GM19397 (cell line): ENCODE measurements at regions not wholly inside any gene's neighbourhood (a gene's known extent, or its start where the extent isn't known, plus 50 kb on each side); places are given as distances from the start of the nearest gene placed in this dataset.

Source experiments
- ATAC-seq: cut with Tn5 transposase; IDR thresholded peaks from one replicate; pipeline ENCODE4 v1.9.1; 2021; ENCODE audit warnings: mild to moderate bottlenecking, moderate library complexity; ENCODE audit not compliant: unreplicated experiment

DNA sequence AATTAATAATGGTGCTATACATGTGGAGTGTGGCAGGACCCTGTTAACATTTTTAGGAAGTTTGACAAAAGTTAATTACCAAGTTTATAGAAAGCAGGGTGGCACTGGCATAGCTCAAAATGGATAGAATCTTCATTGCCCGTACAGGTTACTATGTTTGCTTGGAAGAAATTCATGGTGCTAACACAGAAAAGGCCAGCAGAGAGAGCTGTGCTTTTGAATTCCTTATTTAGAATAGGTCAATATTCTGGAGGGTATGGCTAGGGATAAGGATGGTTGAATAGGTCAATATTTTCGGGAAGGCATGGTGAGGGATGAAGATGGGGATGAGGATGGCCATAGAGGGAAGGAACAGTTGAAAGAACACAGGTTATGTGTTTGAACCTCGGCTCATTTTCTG is 345.1 kb downstream of the LMO4 start:
- ATAC-seq, result no peak

DNA sequence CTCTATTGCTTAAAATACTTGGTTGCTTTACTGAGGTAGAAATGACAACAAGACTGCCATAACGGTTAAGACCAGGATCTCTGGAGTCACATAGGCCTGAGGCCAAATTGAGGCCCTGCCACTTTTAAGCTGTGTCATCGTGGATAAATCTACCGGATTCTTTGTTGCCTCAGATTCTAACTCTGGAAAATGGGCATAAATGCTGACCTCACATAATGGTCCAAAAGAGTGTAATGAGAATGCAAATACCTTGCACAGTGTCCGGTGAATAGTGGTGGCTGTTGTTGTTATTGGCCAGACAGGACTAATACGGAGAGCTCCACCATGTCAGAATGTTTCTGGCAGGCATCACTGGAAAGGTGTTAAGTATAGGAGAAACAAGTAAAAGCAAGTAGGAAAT is 346.1 kb downstream of the LMO4 start:
- ATAC-seq, result no peak

DNA sequence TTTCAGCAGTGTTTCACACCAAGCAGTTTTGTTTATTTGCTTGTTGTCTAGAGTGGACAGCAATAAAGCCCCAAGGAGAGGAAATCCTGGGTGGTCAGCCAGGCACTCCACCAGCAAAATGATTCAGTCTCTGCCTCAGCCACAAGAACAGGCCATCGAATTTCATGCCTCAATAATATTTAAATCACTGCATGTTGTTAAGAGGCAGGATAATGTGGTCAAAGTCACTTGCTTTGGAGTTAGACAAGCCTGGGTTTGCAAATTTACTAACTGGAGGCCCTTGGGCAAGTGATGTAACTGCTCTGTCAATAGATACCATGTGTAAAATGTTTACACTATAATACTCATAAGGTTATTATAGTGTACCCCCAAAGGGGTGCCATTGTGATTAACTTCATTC is 349.6 kb downstream of the LMO4 start:
- ATAC-seq, result no peak

DNA sequence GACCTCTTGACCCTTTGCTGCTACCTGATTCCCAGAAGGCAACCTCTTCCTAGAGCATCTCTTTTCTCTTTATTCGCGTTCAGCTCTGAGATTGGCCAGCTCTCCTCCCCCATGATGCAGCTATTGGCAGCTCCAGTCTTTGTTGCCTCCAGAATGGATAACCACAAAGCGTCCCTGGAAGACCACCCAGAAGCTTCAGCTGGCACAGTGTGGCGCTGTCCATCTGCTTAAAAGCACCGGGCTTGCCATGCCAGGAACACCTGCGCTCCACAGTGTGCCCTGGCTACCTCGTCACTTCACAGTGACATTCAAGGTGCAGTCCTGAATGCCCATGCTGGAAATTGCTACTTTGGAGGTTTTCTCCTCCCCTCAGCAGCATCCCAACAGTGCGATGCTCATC is 353.9 kb downstream of the LMO4 start:
- no peak for ATAC-seq

DNA sequence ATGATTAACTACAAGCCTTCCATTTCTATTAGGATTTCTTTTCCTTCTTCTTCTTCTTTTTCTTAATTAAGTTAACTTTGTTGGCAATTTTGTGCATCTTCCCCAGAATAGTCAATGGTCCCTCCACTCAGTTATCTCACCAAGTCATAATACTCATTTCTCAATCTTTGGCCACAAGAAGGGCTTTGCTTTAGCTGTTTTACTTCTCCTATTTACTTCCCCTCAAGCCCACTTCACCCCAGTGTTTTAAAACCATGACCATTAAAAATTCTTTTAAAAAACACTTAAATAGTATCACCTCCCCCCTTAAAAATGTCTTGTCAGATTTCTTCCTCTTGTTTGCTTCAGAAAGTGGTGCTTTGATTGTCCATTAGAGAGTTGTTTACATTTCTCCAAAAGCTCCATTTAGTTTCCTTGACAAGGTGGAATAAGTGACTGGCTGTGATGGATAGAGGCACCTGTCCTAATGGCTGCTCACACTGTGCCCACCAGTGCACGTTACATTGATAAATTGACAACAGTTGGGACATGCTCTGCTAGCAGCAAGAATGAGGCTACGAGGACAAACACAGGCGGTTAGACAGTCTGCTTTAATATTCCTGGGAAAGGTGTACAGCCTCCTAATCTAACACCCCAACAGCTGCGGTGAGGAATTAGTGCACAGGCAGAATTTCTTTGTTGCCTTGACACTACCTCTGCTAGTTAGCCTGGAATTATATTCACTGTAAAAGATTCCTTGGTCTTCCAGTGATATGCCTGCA is 354.7 kb downstream of the LMO4 start:
- no peak for ATAC-seq

DNA sequence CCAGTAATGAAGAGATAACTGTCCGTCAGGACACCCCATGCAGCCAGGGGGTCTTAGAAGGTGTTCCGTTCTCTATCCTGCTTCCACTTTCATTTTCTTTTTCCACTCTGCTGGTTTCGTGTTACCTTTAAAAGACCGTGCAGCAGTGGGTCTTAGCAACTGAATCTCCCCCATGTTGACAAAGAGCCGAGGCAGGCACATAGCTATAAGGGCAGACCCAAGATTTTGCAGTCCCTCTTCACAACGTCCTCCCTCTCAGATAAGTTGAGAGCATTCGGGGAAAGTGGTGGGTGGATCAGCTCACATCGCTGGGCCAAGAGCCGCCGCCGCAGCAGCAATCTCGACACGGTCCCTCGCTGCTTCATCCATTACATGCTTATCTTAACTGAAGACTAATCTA is 355.5 kb downstream of the LMO4 start:
- no peak for ATAC-seq

DNA sequence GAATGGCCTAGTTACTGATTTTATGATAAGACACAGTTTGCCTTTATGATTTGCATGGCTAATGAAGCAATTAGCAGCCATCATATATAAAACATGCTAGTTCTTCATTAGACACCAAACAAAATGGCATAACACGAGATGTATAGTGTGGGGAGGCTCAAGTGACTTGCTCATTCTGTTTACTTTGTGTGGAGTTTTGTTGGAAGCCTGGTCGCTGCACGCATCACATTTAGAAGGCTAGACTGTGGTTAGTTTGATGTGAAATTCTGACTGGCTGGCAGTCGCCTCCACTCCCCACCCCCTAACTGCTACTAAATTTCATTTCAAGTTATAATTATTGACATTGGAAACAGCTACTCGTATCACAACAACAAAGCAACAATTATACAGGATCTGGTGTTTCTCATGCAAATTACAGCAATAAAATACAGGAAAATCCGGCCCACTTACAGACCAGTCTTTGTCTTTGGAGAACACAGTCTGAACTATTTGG is 356.1 kb downstream of the LMO4 start:
- no peak for ATAC-seq

DNA sequence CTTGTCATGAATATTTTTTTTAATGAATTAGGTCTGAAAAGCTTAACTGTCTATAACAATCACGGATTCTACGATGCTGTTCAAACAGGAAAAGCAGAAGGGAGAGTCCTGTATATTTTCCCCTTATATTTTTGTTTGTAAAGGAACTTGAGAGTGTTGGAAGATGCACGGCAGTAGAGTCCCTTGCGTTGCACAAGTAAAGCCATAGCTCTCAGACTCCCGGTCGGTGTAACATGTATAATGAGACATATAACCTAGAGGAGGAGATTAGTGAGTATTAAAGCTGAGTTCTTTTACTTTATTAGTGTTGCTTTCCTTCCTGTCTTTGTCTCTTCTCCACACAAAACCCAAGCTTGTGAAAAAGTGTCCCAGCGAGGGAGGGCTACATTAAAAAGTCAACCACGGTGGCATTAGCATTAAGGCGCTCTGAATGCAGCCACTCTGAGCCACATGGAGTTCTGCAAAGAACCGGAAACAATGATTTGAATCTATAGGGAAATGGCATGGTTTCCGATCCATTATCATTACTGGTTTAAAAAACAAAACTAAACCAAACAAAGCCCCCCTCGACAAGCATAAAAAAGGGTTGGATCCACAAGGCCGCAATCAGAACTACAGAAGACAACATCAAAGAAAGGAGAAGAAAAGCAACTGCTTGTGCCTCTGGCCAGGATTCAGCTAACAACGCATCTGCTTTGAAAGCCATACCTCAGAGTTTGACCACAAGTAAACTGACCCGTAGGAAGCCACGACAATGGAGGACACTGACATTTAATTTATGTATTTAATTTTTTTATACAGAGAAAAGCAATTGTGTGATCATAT is 356.8 kb downstream of the LMO4 start:
- no peak for ATAC-seq

DNA sequence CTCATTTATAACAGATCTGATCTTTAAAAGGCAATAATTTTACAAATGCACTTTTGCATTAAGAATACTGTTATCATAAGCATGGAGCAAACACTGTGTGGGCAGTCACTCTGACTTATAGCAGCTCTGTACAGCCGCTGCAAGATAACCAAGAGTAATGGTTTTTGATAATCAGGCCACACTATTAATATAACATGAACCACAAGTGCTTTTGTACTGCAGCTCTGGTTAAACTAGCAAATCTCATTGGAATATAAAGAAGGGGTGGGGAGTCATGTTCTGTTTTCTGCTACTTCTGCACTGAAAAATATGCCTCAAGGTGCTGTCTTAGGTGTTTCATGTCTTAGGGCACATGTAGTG is 357.4 kb downstream of the LMO4 start:
- no peak for ATAC-seq

DNA sequence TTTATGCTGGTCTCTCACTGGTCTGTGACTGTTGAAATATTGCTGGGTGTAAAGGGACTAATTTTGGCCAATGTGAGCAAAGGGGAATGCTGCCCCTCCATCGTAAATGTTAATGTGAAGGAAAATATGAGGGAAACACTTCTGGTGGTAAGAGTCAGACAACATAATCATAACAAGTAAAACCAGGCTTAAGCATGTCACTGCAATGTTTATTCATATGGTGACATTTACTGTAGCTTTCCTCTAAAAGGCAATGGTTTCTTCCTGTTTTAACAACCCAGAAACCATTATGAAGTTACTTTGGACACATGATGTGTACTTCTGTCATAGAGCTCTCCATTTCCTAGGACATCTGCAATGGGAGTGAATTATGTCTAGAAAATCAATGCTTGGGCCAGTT is 358.0 kb downstream of the LMO4 start:
- ATAC-seq, result no peak

DNA sequence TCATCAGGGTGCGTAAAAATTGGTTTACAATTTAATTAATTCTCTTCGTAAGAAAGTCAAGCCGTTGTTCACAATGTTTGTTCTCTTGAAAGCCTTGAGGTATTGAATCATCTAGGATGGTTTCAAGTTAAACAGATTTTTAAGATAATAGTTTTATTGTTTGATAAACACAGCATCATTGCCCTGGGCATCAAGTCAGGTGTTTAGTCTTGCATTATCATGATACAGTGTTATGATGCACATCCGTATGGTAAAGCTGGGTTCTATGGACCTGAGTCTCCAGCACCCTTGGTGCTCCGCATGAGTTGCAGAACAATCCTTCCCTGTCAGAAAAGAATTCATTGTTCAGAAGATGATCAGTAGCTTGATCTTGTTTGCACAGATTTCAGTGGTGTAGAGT is 359.5 kb downstream of the LMO4 start:
- ATAC-seq, result no peak

DNA sequence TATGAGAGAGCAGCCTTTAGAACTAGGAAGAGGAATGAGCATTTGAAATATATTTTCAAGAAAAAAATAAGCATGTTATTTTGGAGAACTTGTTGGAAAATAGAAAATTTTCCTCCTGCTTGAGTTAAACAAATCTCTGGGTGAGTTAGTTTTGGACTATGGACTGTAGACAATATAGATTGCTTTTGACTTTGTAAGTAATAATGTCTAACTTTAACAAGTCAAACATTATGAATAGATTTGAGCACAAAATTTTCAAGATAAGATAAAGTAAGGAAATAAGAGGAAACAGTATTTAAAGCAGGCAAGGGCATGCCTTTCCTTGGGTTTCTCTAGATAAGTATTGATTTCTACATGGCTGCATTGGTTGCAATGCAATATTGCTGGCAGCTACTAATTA is 360.8 kb downstream of the LMO4 start:
- ATAC-seq, result no peak

DNA sequence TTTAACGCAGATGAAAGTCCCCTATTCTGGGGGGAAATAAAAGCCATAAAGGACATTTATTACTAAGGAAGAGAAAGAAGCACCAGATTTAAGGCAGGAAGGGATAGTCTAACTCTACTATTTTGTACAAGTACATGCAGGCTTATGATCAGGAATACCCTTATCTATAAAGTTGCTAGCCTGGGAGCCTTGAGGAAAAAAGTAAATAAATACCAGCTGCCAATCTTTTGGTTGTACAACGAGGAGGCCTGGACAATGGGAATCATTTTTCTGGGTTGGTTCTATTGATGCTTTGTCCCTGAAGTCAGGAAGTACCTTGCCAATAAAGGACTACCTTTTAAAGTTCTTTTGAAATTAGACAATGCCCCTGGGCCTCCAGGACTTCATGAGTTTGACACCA is 367.8 kb downstream of the LMO4 start:
- ATAC-seq, result no peak

DNA sequence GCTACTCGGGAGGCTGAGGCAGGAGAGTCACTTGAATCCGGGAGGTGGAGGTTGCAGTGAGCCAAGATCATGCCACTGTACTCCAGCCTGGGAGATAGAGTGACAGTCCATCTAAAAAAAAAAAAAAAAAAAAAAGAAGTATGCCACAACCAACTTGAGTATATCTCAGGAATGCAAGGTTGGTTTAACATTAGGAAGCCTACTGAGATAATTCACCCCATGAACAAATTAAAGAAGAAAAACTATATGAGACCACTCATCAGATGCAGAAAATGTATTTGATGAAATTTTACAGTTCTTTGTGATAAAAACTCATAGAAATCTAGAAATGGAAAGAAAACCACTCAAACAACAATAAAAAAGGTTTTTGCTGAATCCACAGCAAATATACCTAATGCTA is 373.8 kb downstream of the LMO4 start:
- no peak for ATAC-seq

DNA sequence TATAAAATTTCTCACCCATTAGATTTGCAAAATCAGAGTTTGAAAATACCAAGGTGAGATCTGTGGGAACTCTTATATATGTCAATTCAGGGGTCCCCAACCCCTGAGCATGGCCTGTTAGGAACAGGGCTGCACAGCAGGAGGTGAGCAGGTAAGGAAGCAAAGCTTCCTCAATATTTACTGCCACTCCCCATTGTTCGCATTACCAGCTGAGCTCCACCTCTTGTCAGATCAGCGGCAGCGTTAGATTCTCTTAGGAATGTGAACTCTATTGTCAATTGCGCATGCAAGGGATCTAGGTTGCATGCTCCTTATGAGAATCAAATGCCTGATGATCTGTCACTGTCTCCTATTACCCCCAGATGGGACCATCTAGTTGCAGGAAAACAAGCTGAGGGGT is 376.6 kb downstream of the LMO4 start:
- ATAC-seq, result no peak

DNA sequence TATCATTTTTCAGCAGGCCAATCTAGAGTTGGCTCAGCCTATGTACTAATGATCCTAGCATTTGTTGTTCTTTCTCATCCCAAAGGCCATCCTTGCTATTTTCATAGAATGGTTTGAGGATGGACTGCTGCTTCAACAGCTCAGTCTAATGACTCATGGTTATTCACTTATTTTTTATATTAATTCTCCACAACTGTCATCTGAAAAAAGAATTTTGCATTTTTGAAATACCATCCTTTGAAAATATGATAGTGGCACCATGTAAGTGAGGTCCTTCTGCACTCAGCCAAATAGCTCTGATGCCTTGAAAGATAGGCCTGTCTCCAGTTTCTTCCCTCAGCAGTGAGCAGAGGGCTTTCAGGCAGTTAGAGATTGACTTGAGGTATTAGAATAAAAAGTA is 377.5 kb downstream of the LMO4 start:
- ATAC-seq, result no peak

DNA sequence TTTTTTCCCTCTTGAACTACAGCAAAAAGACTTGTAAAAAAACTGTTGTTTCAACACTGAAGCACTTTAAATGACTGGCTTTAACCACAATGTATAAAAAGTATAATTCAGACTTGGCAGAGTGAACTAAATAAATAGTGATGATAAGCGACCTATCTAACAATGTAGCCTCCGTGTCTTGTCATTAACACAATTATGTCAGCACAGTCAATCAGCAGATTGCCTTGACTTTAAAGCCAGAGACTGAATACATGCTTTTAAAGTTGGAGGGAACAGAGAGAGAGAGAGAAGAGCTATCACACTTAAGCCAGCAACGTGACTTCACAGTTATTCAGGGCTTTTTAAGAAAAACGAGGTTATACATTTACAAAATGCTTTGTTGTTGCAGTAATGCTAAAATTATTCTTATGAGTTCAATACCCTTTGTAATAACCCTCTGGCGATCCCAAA is 378.1 kb downstream of the LMO4 start:
- no peak for ATAC-seq

DNA sequence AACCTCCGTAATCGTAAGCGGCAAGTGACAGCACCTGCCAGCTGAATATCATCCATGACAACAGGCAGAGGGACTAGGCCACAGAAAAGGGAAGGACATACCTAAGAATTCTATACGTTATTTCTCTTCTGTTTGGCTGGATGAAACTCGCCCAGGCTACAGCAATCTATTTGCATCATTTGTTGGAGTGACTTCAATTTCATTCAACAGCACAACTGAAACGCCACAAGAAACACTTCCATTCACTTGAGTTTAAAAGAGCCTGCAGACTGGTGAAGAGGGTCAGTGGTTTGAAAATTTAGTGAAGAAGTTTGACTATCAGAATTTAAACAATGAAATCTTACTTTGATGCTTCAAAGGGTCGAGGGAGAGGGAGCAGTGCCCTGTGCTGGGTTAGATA is 378.7 kb downstream of the LMO4 start:
- no peak for ATAC-seq

DNA sequence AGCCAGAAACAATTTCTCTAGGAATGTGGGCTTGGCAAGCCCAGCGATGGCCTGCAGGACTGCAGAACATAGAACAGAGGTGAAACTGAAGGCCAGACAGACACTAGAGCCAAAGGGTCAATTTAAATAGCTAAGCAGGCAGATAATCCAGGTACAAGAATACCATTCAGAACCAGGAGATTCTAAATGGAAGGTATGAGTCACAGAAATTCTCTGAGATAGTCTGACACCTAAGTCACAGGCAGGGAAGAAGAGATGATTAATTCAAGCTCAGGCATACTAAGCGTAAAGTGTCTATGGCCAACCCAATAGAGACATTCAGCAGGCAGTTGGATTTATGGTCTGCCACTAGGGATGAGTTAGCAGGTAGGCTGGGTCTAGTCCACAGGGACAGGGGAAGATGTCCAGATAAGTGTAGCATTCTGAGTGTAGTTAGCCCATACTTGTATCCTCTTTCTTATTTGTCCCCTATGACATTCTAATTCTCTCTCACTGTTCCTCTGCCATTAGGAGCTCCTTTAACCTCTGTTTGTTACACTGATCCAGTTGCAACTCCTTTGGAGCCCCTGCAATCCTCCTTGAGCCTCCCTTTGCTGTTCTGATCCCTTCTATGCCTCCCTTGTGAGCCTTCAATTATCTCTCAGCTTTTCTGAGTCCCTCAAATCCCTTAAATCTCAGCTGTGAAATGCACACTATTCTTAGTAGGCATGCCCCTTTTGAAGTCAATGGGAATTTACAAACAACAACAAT is 383.8 kb downstream of the LMO4 start:
- ATAC-seq, result no peak

DNA sequence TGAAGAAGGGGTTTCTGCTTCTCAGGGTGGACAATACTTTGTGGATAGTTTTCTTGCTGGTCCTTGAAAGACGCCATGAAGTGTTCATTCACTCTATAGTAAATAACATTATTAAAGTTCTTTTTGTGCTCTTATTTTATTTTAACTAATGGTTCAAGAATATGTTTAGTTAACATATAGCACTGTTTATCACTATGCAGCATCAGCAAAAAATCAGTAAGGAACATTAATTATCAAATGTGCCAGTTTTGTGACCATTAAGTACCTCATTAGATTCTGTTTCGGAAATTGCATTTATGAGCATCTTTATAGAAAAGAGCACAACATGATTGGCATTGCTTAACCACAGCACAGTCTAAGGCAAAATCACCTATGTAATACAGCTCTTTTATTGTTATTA is 385.6 kb downstream of the LMO4 start:
- no peak for ATAC-seq

DNA sequence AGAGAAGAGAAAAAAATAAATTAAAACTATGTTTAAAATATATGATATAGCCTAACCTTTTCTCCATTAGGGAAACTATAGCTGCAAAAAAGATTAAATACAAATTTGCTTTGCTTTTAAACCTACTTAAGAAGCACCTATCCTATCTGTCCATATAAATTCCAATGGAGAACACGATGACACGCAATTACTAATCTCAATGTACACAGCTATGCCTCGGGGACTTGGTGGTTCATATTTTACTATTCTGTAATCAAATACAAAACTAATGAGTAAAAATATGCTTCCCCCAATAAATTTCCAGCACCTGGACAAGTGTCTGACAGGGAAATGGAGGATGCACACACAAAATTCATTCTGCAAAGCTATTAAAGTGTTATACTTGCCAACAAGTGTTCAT is 386.4 kb downstream of the LMO4 start:
- no peak for ATAC-seq

DNA sequence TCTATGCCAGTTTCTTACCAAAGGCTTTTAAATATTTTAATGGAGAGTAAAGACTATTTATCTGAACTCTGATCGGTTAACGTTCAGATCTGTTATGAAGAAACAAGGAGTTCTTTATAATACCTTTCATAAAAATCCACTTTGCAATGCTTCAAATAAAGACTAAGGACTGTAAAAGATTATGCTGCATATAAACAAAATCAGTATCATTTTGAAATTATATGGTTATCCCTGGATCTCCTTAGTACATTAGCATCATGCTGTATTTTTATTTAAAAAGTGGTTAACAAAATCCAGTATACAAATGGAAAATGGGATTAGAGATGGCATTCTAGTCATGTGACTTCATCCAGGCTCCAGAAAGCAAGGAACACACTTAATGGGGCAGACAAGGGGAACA is 386.8 kb downstream of the LMO4 start:
- no peak for ATAC-seq
